ENCODE measurements at regions not wholly inside any gene's neighbourhood (a gene's known extent, or its start where the extent isn't known, plus 50 kb on each side); places are given as distances from the start of the nearest gene placed in this dataset.

- WGBS (ENCODE audit: insufficient coverage, low lambda C conversion rate) = 88% methylated on average over 1 of the region's 2 CpGs
- no peak for DNase-seq
- Histone ChIP-seq H3K27ac (ENCODE audit: low read length) (no peak overlapping the region), H3K4me3 (ENCODE audit: low read length) (no peak overlapping the region), H3K27me3 (ENCODE audit: control insufficient read depth, insufficient read depth, low read length) (no peaks in the 10 kb centered on the region), H3K36me3 (ENCODE audit: control insufficient read depth, insufficient read depth, low read length) (no peaks in the 10 kb centered on the region), H3K4me1 (ENCODE audit: control insufficient read depth, insufficient read depth, low read length) (no peaks in the 10 kb centered on the region), H3K9me3 (ENCODE audit: control insufficient read depth, low read depth, low read length) (no peaks in the 10 kb centered on the region)
Observed at GRCh38 chr6:114428341-114428740, 85.5 kb upstream of the HS3ST5 start.

DNA sequence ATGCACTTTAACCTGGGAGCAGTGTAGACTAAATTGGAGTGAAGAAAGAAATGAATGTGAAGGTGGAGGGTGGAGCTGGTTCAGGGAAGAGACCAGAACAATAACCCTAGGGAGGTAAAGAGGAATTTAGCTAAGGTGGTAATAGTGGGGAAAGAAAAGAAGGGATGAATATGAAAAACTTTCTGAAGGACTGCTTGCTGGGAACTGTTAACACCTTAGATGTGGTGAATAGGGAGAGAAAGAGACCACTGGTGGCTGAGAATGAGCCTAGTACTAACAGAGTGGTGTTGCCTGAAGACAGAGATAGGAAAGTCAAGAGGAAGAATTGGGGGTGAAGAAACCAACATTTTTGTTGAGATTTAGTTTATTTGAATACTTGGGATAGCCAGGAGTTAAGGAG lies 78.4 kb upstream of the HS3ST5 start:
- no peak overlapping the region for H3K27ac ChIP-seq (ENCODE audit: low read length)
- H3K27me3 ChIP-seq (ENCODE audit: control insufficient read depth, insufficient read depth, low read length) = no peaks in the 10 kb centered on the region
- no peaks in the 10 kb centered on the region for H3K4me1 ChIP-seq (ENCODE audit: control insufficient read depth, insufficient read depth, low read length)
- H3K9me3 ChIP-seq (ENCODE audit: control insufficient read depth, low read depth, low read length) = no peaks in the 10 kb centered on the region
- no peak for DNase-seq
- no peaks in the 10 kb centered on the region for H3K36me3 ChIP-seq (ENCODE audit: control insufficient read depth, insufficient read depth, low read length)
- H3K4me3 ChIP-seq (ENCODE audit: low read length) = no peak overlapping the region

DNA sequence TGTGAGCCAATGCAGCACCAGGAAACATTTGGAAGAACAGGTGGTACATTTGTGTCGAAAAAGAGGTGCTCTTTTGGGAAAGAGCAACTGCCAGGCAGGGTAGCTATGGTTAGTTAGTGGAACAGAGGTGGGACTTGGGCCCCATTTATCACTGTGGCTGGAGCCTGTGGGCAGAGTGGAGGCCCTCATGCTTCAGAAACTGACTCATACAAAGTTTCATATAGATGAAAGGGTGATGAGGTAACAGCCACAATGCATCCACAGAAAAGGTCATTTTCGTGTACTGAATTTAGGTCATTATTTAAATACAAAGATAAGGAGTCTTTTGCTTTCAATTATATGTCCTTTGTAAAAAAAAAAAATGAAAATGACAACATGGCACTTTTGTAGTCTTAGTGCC lies 76.4 kb upstream of the HS3ST5 start:
- no CpG with 5 or more reads among the region's 2 CpGs for WGBS (ENCODE audit: insufficient coverage, low lambda C conversion rate)
- no peaks in the 10 kb centered on the region for H3K27me3 ChIP-seq (ENCODE audit: control insufficient read depth, insufficient read depth, low read length)
- H3K4me1 ChIP-seq (ENCODE audit: control insufficient read depth, insufficient read depth, low read length) = no peaks in the 10 kb centered on the region
- H3K4me3 ChIP-seq (ENCODE audit: low read length) = no peak overlapping the region
- no peak overlapping the region for H3K27ac ChIP-seq (ENCODE audit: low read length)
- H3K36me3 ChIP-seq (ENCODE audit: control insufficient read depth, insufficient read depth, low read length) = no peaks in the 10 kb centered on the region
- peak in 1 of 2 donors; percentile 10 for DNase-seq
- no peaks in the 10 kb centered on the region for H3K9me3 ChIP-seq (ENCODE audit: control insufficient read depth, low read depth, low read length)

GRCh38 chr6:114418304-114418972 lies 75.6 kb upstream of the HS3ST5 start:
- DNase-seq = no peak
- Histone ChIP-seq H3K4me1 (ENCODE audit: control insufficient read depth, insufficient read depth, low read length) (no peaks in the 10 kb centered on the region), H3K9me3 (ENCODE audit: control insufficient read depth, low read depth, low read length) (no peaks in the 10 kb centered on the region), H3K27me3 (ENCODE audit: control insufficient read depth, insufficient read depth, low read length) (no peaks in the 10 kb centered on the region), H3K27ac (ENCODE audit: low read length) (no peak overlapping the region), H3K4me3 (ENCODE audit: low read length) (no peak overlapping the region), H3K36me3 (ENCODE audit: control insufficient read depth, insufficient read depth, low read length) (no peaks in the 10 kb centered on the region)
- 100% methylated on average over 1 of the region's 5 CpGs for WGBS (ENCODE audit: insufficient coverage, low lambda C conversion rate)

DNA sequence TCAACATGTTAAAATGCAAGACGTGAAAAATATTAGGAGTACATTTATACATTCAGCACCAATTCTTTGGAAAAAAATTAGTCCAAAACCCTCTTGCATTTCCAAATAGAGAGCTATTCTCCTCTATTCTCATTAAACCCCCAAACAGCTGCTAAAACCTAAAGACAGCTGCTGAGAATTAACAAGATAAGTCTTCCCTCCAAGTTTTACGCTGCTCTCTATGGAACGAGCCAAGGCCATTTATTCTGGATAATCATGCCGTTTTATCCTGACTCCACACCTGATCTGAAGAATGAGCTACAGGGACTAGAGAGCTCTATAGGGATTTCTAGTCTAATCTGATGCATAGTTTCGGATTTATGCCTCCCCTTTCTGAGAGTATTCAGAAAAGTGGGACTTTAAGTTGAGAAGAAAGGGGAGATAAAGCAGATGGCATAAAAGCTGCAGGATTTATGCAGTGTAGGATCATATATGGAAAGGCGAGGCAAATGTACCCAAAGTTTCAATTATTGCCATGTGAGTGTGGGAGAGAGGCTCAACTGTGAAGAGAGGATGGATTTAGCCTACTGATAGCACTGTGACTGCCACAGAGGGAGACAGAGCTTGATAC lies 64.7 kb upstream of the HS3ST5 start:
- WGBS (ENCODE audit: insufficient coverage, low lambda C conversion rate) = 67% methylated on average over 1 of the region's 6 CpGs
- Histone ChIP-seq H3K27ac (ENCODE audit: low read length) (no peak overlapping the region), H3K9me3 (ENCODE audit: control insufficient read depth, low read depth, low read length) (no peaks in the 10 kb centered on the region), H3K36me3 (ENCODE audit: control insufficient read depth, insufficient read depth, low read length) (no peaks in the 10 kb centered on the region), H3K4me3 (ENCODE audit: low read length) (no peak overlapping the region), H3K4me1 (ENCODE audit: control insufficient read depth, insufficient read depth, low read length) (no peaks in the 10 kb centered on the region), H3K27me3 (ENCODE audit: control insufficient read depth, insufficient read depth, low read length) (no peaks in the 10 kb centered on the region)
- DNase-seq = no peak

DNA sequence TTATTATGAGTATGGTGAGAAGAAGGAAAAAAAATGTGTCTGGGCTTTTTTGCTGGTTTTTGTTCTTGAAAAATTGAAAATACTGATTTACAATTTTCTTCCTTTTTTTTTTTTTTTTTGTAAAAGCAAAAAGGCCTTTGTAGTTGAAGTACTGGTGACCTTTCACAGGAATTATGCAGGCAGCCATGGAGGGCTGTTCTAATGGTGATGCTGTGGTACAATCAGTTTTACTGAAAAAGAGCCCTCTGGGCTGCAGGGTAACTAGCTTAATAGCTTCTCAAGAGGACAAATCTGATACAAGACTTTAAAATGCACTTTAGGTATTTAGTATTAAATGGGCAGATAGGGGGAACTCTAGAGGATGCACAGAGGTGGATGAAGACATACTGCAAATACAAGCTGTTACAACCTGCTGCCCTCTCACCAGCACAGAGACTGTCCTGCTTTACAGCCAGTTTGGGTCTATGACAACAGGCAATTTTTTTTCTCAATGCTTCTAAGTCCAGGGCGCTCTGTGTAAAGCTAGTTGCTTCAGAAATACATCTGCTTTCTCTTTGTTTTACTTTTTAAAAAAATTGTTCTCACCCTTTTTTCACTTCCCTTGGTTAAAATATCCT lies 61.6 kb upstream of the HS3ST5 start:
- DNase-seq = no peak
- no peaks in the 10 kb centered on the region for H3K4me1 ChIP-seq (ENCODE audit: control insufficient read depth, insufficient read depth, low read length)
- 100% methylated on average over 1 of the region's 1 CpG for WGBS (ENCODE audit: insufficient coverage, low lambda C conversion rate)
- H3K27ac ChIP-seq (ENCODE audit: low read length) = no peak overlapping the region
- H3K4me3 ChIP-seq (ENCODE audit: low read length) = no peak overlapping the region
- H3K36me3 ChIP-seq (ENCODE audit: control insufficient read depth, insufficient read depth, low read length) = no peaks in the 10 kb centered on the region
- no peaks in the 10 kb centered on the region for H3K27me3 ChIP-seq (ENCODE audit: control insufficient read depth, insufficient read depth, low read length)
- no peaks in the 10 kb centered on the region for H3K9me3 ChIP-seq (ENCODE audit: control insufficient read depth, low read depth, low read length)

- no peaks in the 10 kb centered on the region for H3K27me3 ChIP-seq (ENCODE audit: control insufficient read depth, insufficient read depth, low read length)
- no peaks in the 10 kb centered on the region for H3K4me1 ChIP-seq (ENCODE audit: control insufficient read depth, insufficient read depth, low read length)
- no peak overlapping the region for H3K27ac ChIP-seq (ENCODE audit: low read length)
- H3K9me3 ChIP-seq (ENCODE audit: control insufficient read depth, low read depth, low read length) = no peaks in the 10 kb centered on the region
- WGBS (ENCODE audit: insufficient coverage, low lambda C conversion rate) = no CpG with 5 or more reads among the region's 1 CpG
- H3K36me3 ChIP-seq (ENCODE audit: control insufficient read depth, insufficient read depth, low read length) = no peaks in the 10 kb centered on the region
- no peak overlapping the region for H3K4me3 ChIP-seq (ENCODE audit: low read length)
- DNase-seq = no peak
Observed at GRCh38 chr6:114403858-114404257, 61.0 kb upstream of the HS3ST5 start.

DNA sequence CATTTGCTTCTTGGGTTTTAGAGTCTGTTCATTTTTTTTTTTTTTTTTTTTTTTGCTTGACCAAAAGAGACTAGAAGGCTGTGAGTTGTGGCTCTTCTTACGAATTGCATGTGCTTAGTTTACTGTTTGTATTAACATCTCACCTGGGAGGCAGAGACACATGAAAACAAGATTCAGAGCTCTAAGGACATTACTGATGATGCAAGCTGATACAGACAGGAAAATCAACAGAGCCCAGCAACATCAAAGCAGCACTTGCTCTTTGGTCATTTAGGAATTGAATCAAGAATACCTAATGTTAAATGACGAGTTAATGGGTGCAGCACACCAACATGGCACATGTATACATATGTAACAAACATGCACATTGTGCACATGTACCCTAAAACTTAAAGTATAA lies 55.7 kb upstream of the HS3ST5 start:
- no peak overlapping the region for H3K27ac ChIP-seq (ENCODE audit: low read length)

More for the DNA sequence above, 55.7 kb upstream of the HS3ST5 start:
- no CpG with 5 or more reads among the region's 2 CpGs for WGBS (ENCODE audit: insufficient coverage, low lambda C conversion rate)
- Histone ChIP-seq H3K27me3 (ENCODE audit: control insufficient read depth, insufficient read depth, low read length) (no peaks in the 10 kb centered on the region), H3K36me3 (ENCODE audit: control insufficient read depth, insufficient read depth, low read length) (no peaks in the 10 kb centered on the region), H3K4me3 (ENCODE audit: low read length) (no peak overlapping the region), H3K9me3 (ENCODE audit: control insufficient read depth, low read depth, low read length) (no peaks in the 10 kb centered on the region), H3K4me1 (ENCODE audit: control insufficient read depth, insufficient read depth, low read length) (no peaks in the 10 kb centered on the region)
- DNase-seq = no peak
